CD4-positive, alpha-beta T cell treated with Interleukin-6 for 4 hours (primary cell): ENCODE measurements at regions not wholly inside any gene's neighbourhood (a gene's known extent, or its start where the extent isn't known, plus 50 kb on each side); places are given as distances from the start of the nearest gene placed in this dataset.

ENCODE experiments used
- DNase-seq: peaks from one replicate; pipeline ENCODE4 v3.0.0-alpha.2; 2020; ENCODE audit warnings: mixed read lengths

- no peak for DNase-seq
Observed at GRCh38 chr18:54020156-54020745, 204.2 kb downstream of the MBD2 start.

- DNase-seq, result no peak
Observed at GRCh38 chr18:54019641-54020040, 204.8 kb downstream of the MBD2 start.

GRCh38 chr18:54013452-54013851, 211.0 kb downstream of the MBD2 start:
- DNase-seq, result no peak

- DNase-seq, result no peak
Observed at GRCh38 chr18:54004828-54005227, 219.6 kb downstream of the MBD2 start.

- DNase-seq, result no peak
Observed at GRCh38 chr18:54003195-54003594, 221.3 kb downstream of the MBD2 start.

GRCh38 chr18:53997064-53997463, 227.4 kb downstream of the MBD2 start:
- DNase-seq, result no peak

- no peak for DNase-seq
Observed at GRCh38 chr18:53994016-53994415, 230.5 kb downstream of the MBD2 start.

GRCh38 chr18:53991805-53992204, 232.7 kb downstream of the MBD2 start:
- no peak for DNase-seq

- no peak for DNase-seq
Observed at GRCh38 chr18:53991202-53991601, 233.3 kb downstream of the MBD2 start.

GRCh38 chr18:53990485-53990884, 234.0 kb downstream of the MBD2 start:
- DNase-seq, result no peak

GRCh38 chr18:53984021-53984420, 240.4 kb downstream of the MBD2 start:
- no peak for DNase-seq

- DNase-seq, result no peak
Observed at GRCh38 chr18:53971331-53971730, 253.1 kb downstream of the MBD2 start.

- DNase-seq, result no peak
Observed at GRCh38 chr18:53952700-53953099, 271.8 kb downstream of the MBD2 start.

- no peak for DNase-seq
Observed at GRCh38 chr18:53950545-53950944, 273.9 kb downstream of the MBD2 start.

- no peak for DNase-seq
Observed at GRCh38 chr18:53948991-53949390, 275.5 kb downstream of the MBD2 start.

GRCh38 chr18:53947092-53947640, 277.3 kb downstream of the MBD2 start:
- DNase-seq, result no peak

GRCh38 chr18:53946594-53946993, 277.9 kb downstream of the MBD2 start:
- no peak for DNase-seq

- DNase-seq, result no peak
Observed at GRCh38 chr18:53944721-53945120, 279.7 kb downstream of the MBD2 start.

- DNase-seq, result no peak
Observed at GRCh38 chr18:53943326-53943860, 281.1 kb downstream of the MBD2 start.

- no peak for DNase-seq
Observed at GRCh38 chr18:53941601-53942338, 282.7 kb downstream of the MBD2 start.

- DNase-seq, result no peak
Observed at GRCh38 chr18:53937037-53937436, 287.4 kb downstream of the MBD2 start.

GRCh38 chr18:53935803-53936202, 288.7 kb downstream of the MBD2 start:
- no peak for DNase-seq

GRCh38 chr18:53935399-53935798, 289.1 kb downstream of the MBD2 start:
- DNase-seq, result no peak
